Transverse colon (tissue), 4 donors: ENCODE measurements at regions not wholly inside any gene's neighbourhood (a gene's known extent, or its start where the extent isn't known, plus 50 kb on each side); places are given as distances from the start of the nearest gene placed in this dataset.

Experiments
- DNase-seq: peaks from one replicate; pipeline ENCODE4 v3.0.0-alpha.2; 2019
- H3K27ac ChIP-seq, 4 donors: fragments of 200-600 bp; sonication (generic); 2 replicates each; pipeline ENCODE4 v1.5.1; 2016 to 2018; ENCODE audit warnings: inconsistent platforms in 4 of 4
- H3K27me3 ChIP-seq: fragments of 200-600 bp; sonication (generic); 2 replicates; pipeline ENCODE4 v1.5.1; 2017; ENCODE audit warnings: inconsistent platforms
- H3K36me3 ChIP-seq, 4 donors: fragments of 200-600 bp; sonication (generic); 2 replicates each; pipeline ENCODE4 v1.5.1; 2017 to 2019; ENCODE audit warnings: inconsistent platforms in 4 of 4
- H3K4me1 ChIP-seq, 4 donors: fragments of 200-600 bp; sonication (generic); 2 replicates each; pipeline ENCODE4 v1.5.1; 2017 to 2020; ENCODE audit warnings: inconsistent platforms in 4 of 4
- H3K4me3 ChIP-seq, 4 donors: fragments of 200-600 bp; sonication (generic); 1 replicate in 1 of 4; 2 replicates in 3 of 4; pipeline versions ENCODE4 v1.5.1 to v1.6.1; 2017 to 2019; ENCODE audit warnings: inconsistent platforms in 4 of 4
- H3K9me3 ChIP-seq, 2 donors: fragments of 200-600 bp; sonication (generic); 2 replicates each; pipeline ENCODE4 v1.5.1; 2017 to 2019; ENCODE audit warnings: inconsistent platforms in 2 of 2
- CTCF ChIP-seq, 5 experiments: fragments of 200-600 bp in 3 of 5; fragments of 450-650 bp in 2 of 5; sonication (generic) in 3 of 5; IDR thresholded peaks; 1 replicate in 2 of 5; 2 replicates in 3 of 5; pipeline ENCODE4 v1.5.1; 2016 to 2017; ENCODE audit warnings: antibody characterized with exemption in 5 of 5, inconsistent platforms in 3 of 5, mild to moderate bottlenecking in 2 of 5, moderate library complexity in 1 of 5
- EP300 ChIP-seq: sonication (generic); formaldehyde crosslinking; IDR thresholded peaks from one replicate; pipeline ENCODE4 v1.6.1; 2017; ENCODE audit warnings: antibody characterized with exemption, low read depth
- POLR2A ChIP-seq: fragments of 450-650 bp; IDR thresholded peaks from one replicate; pipeline ENCODE4 v1.6.1; 2016; ENCODE audit warnings: antibody characterized with exemption, mild to moderate bottlenecking, moderate library complexity
- POLR2AphosphoS5 ChIP-seq, 3 donors: sonication (generic); formaldehyde crosslinking; IDR thresholded peaks; one replicate each; pipeline ENCODE4 v1.6.1; 2016; ENCODE audit warnings: antibody characterized with exemption in 3 of 3
- WGBS, 2 donors: methylation state at CpG; one replicate each; pipeline ENCODE4 v1.1.5; 2018; ENCODE audit warnings: low coverage in 1 of 2; 5-methylcytosine and 5-hydroxymethylcytosine counted together
- in situ Hi-C, 4 donors: fragments of 200-750 bp; cut with MboI; loops; one replicate each; pipeline versions ENCODE4 v1.15.0 to v1.15.1; 2017; ENCODE audit warnings: low sequenced_read_pairs in 3 of 4, low pct_ligation_motif_present in 1 of 4, low pct_unique_long_range_greater_than_20kb in 1 of 4
- intact Hi-C: fragments of 100-400 bp; cut with DNase I; formaldehyde crosslinking; loops from one replicate; pipeline ENCODE4 v1.15.1; 2023; ENCODE audit warnings: low total_unique reads

DNA sequence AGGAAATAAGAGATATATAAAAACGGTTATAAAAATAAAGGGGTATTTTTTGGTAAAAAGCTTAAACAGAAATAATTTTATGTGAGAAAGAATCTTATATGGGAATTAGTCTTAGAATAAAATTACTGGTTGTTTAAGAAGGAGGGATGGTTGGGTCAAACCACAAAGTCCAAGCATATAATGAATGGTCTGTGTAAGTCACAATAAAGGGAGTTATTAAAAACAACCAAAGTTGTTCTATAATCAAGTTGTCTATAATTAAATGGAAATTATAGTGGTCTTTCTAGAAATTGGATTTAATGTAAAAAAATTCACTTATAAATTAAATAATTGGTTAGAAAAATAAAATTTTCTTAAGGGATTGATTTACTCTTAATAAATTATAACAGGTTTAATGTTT lies 304.8 kb downstream of the POM121L12 start:
- peaks cover 4 to 13% of the 10 kb centered on the region in 2 donors for H3K9me3 ChIP-seq
- TF ChIP-seq CTCF (IDR thresholded peaks at IDR 0.05): no peak
- no peak for TF ChIP-seq POLR2A
- TF ChIP-seq EP300: no peak
- no peak for TF ChIP-seq POLR2AphosphoS5 (IDR thresholded peaks at IDR 0.05)

GRCh38 chr7:53350241-53350640 lies 314.8 kb downstream of the POM121L12 start:
- TF ChIP-seq CTCF (IDR thresholded peaks at IDR 0.05) (peak in 4 of 5 experiments; percentile 13 to 32 (median 18)), POLR2AphosphoS5 (IDR thresholded peaks at IDR 0.05) (no peak)
- in situ Hi-C loops: loop anchor here in 1 of 4 donors (25.0 kb wide), 1 partner anchor 88 kb away; no protein-coding TSS in a partner anchor
- peak; percentile 27 for DNase-seq
- no peaks in the 10 kb centered on the region for H3K36me3 ChIP-seq
- H3K27ac ChIP-seq: no peak overlapping the region
- 27% methylated on average over 2 of the region's 2 CpGs; no CpG with 5 or more reads in 1 of the 2 donors for WGBS, 2 donors
- intact Hi-C loops: no loop called here
- no peaks in the 10 kb centered on the region for H3K4me1 ChIP-seq
- H3K27me3 ChIP-seq: no peaks in the 10 kb centered on the region
- H3K4me3 ChIP-seq: no peak overlapping the region
- no peaks in the 10 kb centered on the region for H3K9me3 ChIP-seq

More for the DNA sequence above, 304.8 kb downstream of the POM121L12 start:
- intact Hi-C loops: no loop called here
- 88 to 89% methylated on average over 1 of the region's 1 CpG for WGBS, 2 donors
- no peaks in the 10 kb centered on the region for H3K27me3 ChIP-seq
- no peaks in the 10 kb centered on the region for H3K36me3 ChIP-seq
- no peaks in the 10 kb centered on the region for H3K4me1 ChIP-seq
- no peak overlapping the region for H3K27ac ChIP-seq
- H3K4me3 ChIP-seq: no peak overlapping the region
- in situ Hi-C loops: no loop called here
- DNase-seq: no peak

DNA sequence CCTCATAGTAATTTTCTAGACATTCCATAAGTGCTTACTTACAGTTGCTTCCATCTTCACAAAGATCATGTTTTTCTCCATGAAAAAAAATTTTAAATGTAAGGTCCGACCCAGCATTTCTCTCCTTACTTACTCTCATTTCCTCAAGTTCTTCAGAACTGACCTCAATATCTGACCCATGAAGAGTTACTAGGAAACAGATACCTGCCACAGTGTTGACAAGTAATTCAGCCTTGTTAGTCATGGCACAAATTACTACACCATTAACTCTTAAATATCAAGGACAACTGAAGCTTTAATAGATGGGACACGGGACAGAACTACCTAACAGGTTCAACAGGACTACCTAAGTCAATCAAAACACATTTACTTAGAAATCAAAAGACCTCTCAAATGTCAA lies 316.2 kb downstream of the POM121L12 start:
- no peak for TF ChIP-seq CTCF (IDR thresholded peaks at IDR 0.05)
- no peak for TF ChIP-seq EP300
- TF ChIP-seq POLR2A: no peak
- no peak for TF ChIP-seq POLR2AphosphoS5 (IDR thresholded peaks at IDR 0.05)
- in situ Hi-C loops: loop anchor here in 1 of 4 donors (25.0 kb wide), 1 partner anchor 89 kb away; no protein-coding TSS in a partner anchor
- WGBS, 2 donors: 61 to 71% methylated on average over 2 of the region's 2 CpGs

DNA sequence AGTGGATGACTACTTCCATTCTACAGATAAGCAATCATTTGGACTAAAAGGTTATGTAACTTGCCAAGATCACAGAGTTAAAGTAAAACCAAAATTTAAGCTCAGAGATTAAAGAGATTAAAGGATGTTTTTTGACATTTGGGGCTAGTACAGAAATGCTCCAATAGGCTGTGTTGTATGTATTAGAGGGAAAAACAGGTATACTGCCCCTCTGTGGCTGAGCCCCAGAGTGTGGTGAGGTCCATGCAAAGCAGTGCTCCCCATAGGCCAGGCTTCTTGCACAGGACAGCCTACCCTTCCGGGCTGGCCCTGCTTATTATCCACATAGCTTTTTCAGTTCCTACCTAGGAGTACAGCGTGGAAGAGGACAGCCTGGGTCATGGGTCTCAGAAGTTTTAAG lies 322.8 kb downstream of the POM121L12 start:
- intact Hi-C loops (no loop called here), in situ Hi-C loops (loop anchor here in 1 of 4 donors (25.0 kb wide), 1 partner anchor 96 kb away; no protein-coding TSS in a partner anchor)
- Histone ChIP-seq H3K4me3 (no peak overlapping the region), H3K9me3 (no peaks in the 10 kb centered on the region), H3K27ac (no peak overlapping the region), H3K27me3 (no peaks in the 10 kb centered on the region), H3K4me1 (no peaks in the 10 kb centered on the region), H3K36me3 (no peaks in the 10 kb centered on the region)
- 76 to 80% methylated on average over 1 to 2 of the region's 2 CpGs for WGBS, 2 donors
- no peak for DNase-seq
- TF ChIP-seq POLR2A (no peak), POLR2AphosphoS5 (IDR thresholded peaks at IDR 0.05) (no peak), CTCF (IDR thresholded peaks at IDR 0.05) (no peak), EP300 (no peak)

More for the DNA sequence above, 316.2 kb downstream of the POM121L12 start:
- no peaks in the 10 kb centered on the region for H3K27me3 ChIP-seq
- no peaks in the 10 kb centered on the region for H3K9me3 ChIP-seq
- H3K4me3 ChIP-seq: no peak overlapping the region
- no peaks in the 10 kb centered on the region for H3K36me3 ChIP-seq
- H3K4me1 ChIP-seq: no peaks in the 10 kb centered on the region
- intact Hi-C loops: no loop called here
- no peak overlapping the region for H3K27ac ChIP-seq
- DNase-seq: no peak
